Amygdala (tissue), 56 donors: ENCODE measurements at regions not wholly inside any gene's neighbourhood (a gene's known extent, or its start where the extent isn't known, plus 50 kb on each side); places are given as distances from the start of the nearest gene placed in this dataset.

Experiments used
- DNase-seq, 56 donors: peaks; one replicate each; lab custom pipeline; 2025; lab: John Stamatoyannopoulos, UW

DNA sequence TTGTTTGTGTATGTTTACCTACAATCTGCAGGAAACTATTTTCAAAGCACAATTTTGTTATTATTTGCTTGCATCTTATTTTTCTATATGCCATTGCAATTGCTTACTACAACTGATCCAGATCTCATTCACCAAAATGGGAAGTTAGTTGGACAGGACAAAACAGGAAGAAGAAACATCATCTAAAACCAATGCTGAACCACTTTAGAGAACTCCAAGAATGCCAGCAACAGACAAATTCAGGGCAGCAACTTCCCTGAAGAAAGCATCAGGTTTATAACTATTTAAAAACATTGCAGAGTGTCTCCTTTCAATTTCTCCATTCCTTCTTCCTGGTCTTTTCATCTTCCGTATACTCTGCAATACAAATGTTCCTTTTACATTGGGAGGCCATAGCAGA is 82.4 kb upstream of the SMYD2 start:
- no peak for DNase-seq

DNA sequence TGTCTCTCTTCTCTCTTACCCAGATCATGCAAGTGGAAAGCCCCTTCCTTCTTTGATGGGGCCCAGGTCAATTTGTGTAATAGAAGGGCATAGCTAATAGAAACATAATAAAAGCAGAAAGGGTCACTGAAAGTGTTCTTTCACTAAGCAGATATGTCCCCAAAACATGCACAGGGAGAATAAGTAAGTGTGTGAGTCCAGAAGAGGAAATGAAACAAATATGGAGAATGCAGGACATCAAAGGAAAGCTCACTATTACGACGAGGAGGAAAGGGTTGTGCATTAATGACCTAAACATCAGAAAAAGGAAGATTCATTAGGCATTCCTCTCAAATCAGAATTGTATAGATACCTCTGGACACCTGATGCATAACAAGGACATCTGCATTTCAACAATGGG is 81.4 kb upstream of the SMYD2 start:
- DNase-seq = no peak

DNA sequence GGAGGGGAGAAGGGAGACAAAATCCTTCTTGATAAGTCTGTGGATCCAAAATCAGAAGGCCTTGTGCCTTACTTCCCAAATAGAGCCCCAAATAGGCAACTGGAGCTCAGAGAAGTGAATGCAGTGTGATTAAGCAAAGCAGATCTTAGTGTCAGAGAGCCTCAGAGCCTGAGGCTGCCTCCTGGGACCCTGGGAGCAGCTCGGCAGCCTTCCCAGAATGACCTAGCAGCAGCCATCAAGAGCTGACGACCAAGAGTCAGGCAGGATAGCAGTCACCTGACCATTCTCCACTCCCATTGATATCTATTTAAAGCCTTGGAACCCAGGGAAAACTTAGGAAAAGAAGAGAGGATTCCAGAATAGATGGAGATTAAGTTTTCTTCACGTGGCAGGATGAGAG is 78.0 kb upstream of the SMYD2 start:
- DNase-seq = no peak

DNA sequence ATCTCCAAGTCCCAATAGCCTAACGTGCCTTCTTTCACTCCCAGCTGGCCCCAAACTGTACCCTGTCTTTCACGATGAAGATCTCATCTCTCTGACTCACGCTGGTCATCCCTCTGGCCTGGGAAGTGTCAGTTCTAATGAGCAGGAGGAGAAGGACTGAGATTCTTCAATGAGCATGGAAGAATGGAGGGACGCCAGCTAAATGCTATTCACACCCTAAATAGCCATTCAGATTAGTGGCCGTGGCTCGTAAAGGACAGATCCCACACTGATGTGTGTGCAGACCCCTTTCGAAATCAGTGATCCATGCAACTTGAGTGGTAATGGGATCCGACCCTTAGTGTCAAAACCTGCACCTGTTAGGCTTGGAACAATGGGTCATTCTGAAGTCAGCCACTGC is 75.9 kb upstream of the SMYD2 start:
- DNase-seq = no peak

DNA sequence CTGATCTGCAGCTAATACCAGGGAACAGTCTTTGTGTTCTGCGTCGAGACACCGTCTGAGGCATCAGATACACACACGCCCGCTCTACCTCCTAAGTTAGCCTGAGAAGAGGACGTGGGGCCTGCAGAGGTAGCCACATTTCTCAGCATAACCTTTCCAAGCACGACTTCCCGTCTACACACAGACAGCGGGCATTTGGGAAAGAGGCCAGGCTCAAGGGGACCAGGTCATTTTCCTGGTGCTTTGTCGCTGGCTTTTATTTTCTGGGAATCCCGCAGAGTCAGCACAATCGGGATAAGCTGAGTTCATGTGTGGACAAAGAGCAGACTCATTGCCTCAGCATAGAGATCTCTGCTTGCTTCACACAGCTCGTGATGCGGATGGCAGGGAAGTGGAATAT is 72.5 kb upstream of the SMYD2 start:
- peak in 2 of 56 donors; percentile 4 to 20 for DNase-seq

DNA sequence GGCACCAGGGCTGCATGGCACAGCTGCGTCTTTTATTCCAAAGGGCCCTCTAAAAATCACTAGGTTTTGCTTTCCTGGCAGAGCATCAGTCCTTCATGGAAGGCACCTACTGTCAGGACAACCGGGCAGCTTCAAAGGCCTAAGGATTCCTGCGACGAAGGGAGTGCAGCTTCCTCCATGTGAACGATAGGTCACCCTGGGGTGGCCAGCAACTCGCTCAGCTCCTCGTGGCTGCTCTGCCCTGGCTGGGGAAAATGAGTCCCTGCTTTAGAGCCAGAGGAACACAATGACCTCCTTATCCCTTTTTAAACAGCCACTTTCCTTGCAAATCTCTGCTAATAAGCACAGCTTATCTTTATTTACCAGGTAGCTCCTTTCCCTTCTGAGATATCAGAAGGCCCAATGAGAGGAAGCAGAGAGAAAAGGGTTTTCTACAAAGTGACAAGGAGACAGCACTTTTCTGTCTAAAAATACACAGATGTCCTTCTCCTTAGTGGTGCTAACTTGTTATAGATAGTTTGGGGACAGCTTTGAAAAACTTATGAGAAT is 71.6 kb upstream of the SMYD2 start:
- DNase-seq = peak in 2 of 56 donors; percentile 11 to 14

DNA sequence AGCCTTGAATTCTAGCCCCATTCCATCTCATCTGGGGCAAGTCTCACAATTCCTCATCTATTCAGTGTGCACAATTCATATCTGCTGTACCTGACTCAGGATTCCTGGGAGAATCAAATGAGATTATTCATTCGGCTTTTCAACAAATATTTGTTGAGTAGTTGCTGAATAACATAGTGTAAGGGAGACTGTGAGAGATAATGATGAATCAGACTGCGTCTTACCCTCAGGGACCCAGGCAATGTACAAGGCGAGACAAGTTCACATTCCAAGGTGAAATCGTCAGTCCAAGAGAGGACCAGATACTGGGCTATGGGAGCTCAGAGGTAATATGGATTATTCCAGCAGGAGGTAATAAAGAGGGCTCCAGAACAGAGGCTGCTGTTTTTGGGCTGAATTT is 67.8 kb upstream of the SMYD2 start:
- no peak for DNase-seq

DNA sequence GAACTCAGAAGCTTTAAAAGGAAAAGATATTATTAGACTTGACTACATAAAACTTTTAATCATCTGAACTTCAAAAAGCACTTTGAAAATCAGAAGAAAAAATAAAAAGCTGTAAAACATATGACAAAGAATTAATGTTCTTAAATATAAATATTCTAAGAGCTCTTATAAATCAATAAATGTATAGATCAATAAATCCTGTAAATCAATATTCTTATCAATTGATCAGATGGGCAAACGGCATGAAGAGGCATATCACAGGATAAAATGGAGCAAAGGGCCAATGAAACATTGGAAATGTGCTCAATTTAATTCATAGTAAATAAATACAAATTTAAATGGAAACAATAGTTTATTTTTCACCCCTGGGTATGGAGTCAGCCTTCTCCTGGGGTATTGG is 66.1 kb upstream of the SMYD2 start:
- no peak for DNase-seq

DNA sequence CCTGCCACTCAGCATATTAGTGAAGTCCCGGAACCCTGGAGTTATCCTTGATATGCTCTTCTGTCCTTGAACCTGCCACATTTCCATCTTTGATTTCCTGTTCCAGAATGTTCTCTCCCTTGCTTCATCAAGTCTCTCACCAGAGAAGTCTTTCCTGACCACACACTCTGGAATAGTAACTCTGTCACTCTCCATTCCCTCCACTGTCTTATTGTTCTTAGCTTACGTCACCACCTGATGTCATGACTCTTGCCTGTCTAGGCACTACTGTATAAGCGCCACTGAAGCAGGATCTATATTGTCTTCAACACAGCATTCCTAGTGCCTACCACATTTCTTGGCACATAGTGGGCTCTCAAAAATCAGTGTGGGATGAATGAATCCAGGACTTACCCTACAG is 65.4 kb upstream of the SMYD2 start:
- DNase-seq = no peak

DNA sequence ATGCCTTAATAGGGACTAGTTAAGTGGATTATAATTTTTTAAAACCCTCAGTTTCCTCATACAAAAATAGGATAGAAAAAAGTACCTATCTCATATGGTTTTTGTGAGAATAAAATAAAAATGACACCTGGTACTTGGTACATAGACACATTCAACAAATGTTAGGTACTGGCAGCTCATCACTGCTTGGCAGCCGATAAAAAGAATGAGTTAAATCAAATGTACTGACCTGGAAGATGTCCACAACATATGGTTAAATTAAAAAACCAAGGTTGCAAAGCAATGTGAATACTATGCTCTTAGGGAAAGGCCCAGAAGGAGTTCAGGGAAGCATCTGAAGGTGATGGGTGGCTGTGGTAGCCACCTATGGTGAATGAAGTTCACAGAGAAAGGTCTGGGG is 64.9 kb upstream of the SMYD2 start:
- DNase-seq = no peak

DNA sequence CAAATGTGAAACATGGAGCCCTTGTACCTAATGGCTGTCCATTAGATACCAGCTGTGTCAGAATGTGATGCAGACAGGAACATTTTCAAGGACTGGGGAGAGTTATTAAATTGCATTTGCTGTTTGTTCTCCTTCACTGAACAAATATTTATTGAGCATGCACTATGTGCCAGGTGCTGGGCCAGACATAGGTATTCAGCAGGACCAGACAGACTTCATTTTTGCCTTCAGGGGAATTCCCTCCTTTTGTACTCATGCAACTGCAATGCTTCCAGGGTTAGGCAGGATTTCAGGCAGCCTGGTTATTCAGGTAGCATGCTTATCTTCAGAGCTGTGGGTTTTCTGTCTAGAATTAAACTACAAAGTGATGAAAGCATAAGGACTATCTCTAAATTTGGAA is 64.2 kb upstream of the SMYD2 start:
- no peak for DNase-seq

DNA sequence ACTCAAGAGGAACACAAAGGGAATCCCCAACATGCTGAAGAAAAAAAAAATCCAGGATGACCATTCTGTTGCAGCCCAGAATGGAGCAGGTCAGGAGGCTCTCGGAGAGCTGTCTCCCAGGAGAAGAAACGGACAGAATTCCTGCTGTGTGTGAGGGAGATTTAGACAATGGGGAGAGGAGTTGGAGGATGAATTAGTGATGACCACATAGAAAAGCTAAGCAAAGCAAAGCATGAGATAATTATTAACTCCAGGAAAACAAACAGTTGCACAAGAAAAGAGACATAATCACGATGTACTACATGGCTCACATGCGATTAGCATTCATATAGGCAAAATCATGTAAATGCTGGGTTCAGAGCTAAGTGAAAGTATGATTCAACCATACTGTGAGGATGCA is 61.1 kb upstream of the SMYD2 start:
- DNase-seq = no peak

DNA sequence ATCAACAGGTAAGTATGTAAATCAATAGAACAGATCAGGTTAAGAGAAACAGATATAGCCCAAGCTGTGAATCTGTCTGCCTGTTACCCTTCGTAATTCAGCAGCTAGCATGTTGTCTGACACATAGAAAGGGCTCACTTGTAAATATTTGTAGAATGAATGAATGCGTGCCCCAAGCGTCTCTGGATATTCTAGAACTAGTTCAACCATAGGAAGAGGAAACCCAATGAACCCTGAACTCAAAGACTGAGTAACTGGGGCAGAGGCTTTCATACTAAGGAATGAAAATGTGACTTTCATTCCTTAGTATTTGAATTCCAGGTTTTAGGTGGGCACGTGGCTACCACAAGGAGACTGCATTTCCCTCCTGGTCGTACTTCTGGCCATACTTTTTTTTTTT is 60.1 kb upstream of the SMYD2 start:
- DNase-seq = no peak

DNA sequence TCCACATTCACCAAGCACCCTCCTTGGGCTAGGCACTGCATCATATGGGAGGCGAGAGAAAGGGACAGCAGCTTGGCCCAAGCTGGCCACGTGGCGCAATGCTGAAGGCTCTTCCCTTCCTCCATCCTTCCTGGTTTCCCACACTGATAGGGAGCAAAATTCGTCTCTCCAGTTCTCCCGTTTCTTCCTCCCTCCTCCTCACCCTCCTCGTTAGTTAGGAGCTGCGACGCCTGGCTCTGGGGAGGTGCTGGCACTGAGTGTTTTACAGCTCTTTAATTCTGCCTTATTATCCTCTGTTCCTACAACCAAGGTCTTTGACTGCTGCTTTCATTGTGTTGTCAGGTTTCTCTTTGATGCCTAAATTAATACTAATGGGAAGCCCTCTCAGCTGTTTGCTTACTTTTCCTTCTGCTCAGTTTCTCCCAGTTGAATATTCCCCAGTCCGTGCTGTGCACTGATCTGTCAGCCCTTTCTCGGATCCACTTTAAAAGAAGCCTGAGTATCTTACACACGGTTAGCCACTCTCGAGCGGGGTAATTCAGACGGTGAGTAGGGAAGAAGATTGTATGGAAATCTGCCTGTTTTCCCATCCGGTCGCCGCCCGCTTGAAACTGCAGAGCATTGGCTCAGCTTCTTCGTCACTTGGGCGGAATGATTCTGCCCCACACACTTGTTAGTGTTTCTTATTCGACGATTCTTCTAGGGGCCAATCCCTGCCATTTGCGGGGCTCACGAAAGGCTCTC is 56.2 kb upstream of the SMYD2 start:
- peak in 4 of 56 donors; percentile 5 to 11 (median 5) for DNase-seq

DNA sequence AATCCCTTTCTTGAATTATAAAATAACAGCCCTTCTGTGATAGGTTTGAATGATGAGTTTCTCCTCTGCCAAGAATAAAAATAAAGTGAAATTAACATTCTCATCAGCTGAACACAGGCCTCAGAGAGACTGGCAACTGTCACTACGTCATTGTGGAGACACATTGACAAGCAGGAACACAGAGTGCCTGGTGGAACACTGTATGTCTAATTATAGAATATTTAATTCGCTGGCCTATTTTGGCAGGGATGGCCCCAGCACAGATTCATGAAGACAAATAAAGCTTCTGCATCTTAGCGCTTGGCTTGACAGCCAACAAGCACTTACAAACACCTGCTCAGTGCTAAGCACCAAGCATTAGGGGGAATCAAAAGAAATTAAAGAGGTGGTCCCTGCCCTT is 52.0 kb upstream of the SMYD2 start:
- DNase-seq = peak in 10 of 56 donors; percentile 4 to 55 (median 21)

DNA sequence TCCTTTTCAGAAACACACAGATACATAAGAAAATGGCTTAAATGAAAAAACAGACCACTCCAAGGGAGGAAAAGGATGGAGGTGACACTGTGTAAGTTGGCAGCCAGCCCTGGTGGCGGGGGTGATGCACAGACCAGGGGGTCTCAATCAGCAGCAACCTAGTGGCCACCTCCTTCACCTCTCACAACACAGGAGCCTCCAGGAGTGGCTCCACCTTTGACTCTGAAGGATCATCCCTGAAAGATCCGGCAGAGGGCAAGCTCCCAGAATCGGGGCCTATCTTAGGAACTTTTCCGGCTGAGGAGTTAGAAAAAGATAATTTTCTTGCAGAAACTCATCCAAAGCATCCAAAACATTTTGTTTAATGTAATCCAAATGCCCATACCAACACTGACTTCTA is 51.2 kb upstream of the SMYD2 start:
- DNase-seq = no peak
